ENCODE measurements at regions not wholly inside any gene's neighbourhood (a gene's known extent, or its start where the extent isn't known, plus 50 kb on each side); places are given as distances from the start of the nearest gene placed in this dataset.

DNA sequence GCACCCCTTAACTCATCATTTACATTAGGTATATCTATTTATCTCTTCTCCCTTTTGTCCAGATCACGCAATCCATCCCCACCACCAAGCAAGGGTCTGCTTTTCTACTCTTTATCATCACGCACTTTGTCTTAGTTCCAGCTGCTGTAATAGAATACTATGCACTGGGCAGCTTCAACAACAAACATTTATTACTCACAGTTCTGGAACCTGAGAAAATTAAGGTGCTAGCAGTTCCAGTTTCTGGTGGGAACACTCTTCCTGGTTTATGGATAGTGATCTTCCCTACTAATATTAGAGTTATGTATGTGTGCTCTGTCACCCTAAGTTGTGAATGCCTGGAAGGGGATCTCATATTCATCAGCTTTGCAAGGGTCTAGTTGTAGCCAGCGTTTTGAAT is 687.0 kb downstream of the NTRK3 start:
- TF ChIP-seq FOXA1 (IDR thresholded peaks at IDR 0.05) (no peak), CTBP1 (IDR thresholded peaks at IDR 0.05; ENCODE audit: borderline replicate concordance) (no peak), BHLHE40 (IDR thresholded peaks at IDR 0.05; ENCODE audit: borderline replicate concordance) (no peak)
